PC-3 (cell line): ENCODE measurements at regions not wholly inside any gene's neighbourhood (a gene's known extent, or its start where the extent isn't known, plus 50 kb on each side); places are given as distances from the start of the nearest gene placed in this dataset.

Experiments used
- ATAC-seq: fragments of 200-7000 bp; cut with Tn5 transposase; 2 replicates; pipeline ENCODE4 v1.9.1; 2020; ENCODE audit warnings: mild to moderate bottlenecking, moderate library complexity
- BruUV-seq: library from RNA; stranded (reverse); fragments of 400-500 nt; replicated peaks from 2 replicates; lab custom pipeline; 2021; lab: Mats Ljungman, UMichigan
- CTCF ChIA-PET: fragments of 300-600 bp; sonication (Branson Sonifier 250); formaldehyde crosslinking; loops from one replicate; lab custom pipeline; 2022; ENCODE audit warnings: antibody characterized with exemption; lab: Charles Lee
- POLR2A ChIA-PET: fragments of 300-600 bp; sonication (Branson Sonifier 250); formaldehyde crosslinking; loops from one replicate; lab custom pipeline; 2022; ENCODE audit warnings: antibody characterized with exemption; ENCODE audit not compliant: unreplicated experiment; lab: Charles Lee
- DNase-seq: peaks from one replicate; pipeline ENCODE4 v3.0.0-alpha.2; 2015
- H2AFZ ChIP-seq: fragments of 300-600 bp; sonication (generic); 2 replicates; pipeline ENCODE4 v1.6.0; 2016; ENCODE audit warnings: antibody characterized with exemption, low read length
- H3F3A ChIP-seq: fragments of 300-600 bp; sonication (generic); one replicate; pipeline ENCODE4 v1.6.0; 2017; ENCODE audit warnings: antibody characterized with exemption, low read length, control low read depth, mild to moderate bottlenecking; ENCODE audit not compliant: unreplicated experiment
- H3K27ac ChIP-seq: fragments of 300-600 bp; sonication (generic); 2 replicates; pipeline ENCODE4 v1.5.1; 2016; ENCODE audit warnings: mild to moderate bottlenecking, low read length
- H3K27me3 ChIP-seq: fragments of 300-600 bp; sonication (generic); 2 replicates; pipeline ENCODE4 v1.6.1; 2016; ENCODE audit warnings: low read length, mixed read lengths
- H3K36me3 ChIP-seq: fragments of 300-600 bp; sonication (generic); 2 replicates; pipeline ENCODE4 v1.6.1; 2016; ENCODE audit warnings: low read depth, mixed run types, low read length, mixed read lengths
- H3K4me1 ChIP-seq: fragments of 300-600 bp; sonication (generic); 2 replicates; pipeline ENCODE4 v1.5.1; 2016; ENCODE audit warnings: low read length; ENCODE audit not compliant: insufficient read depth
- H3K4me2 ChIP-seq: fragments of 300-600 bp; sonication (generic); 2 replicates; pipeline ENCODE4 v1.6.0; 2016; ENCODE audit warnings: low read length
- H3K4me3 ChIP-seq: fragments of 300-600 bp; sonication (generic); 2 replicates; pipeline ENCODE4 v1.5.1; 2016; ENCODE audit warnings: mild to moderate bottlenecking, low read length, mixed read lengths
- H3K79me2 ChIP-seq: fragments of 300-600 bp; sonication (generic); 2 replicates; pipeline ENCODE4 v1.6.1; 2017; ENCODE audit warnings: low read length, mixed read lengths
- H3K9ac ChIP-seq: fragments of 300-600 bp; sonication (generic); 2 replicates; pipeline ENCODE4 v1.6.0; 2016; ENCODE audit warnings: mild to moderate bottlenecking, low read length
- H3K9me2 ChIP-seq: fragments of 300-600 bp; sonication (generic); replicated peaks from 2 replicates; pipeline ENCODE4 v1.6.1; 2016; ENCODE audit warnings: mixed run types, low read length, mixed read lengths
- H3K9me3 ChIP-seq: fragments of 300-600 bp; sonication (generic); 2 replicates; pipeline ENCODE4 v1.6.1; 2016; ENCODE audit warnings: low read length, mixed read lengths
- H4K20me1 ChIP-seq: fragments of 300-600 bp; sonication (generic); 2 replicates; pipeline ENCODE4 v1.6.1; 2016; ENCODE audit warnings: low read length, mixed read lengths
- CTCF ChIP-seq: fragments of 300-600 bp; sonication (generic); conservative IDR thresholded peaks from 2 replicates; pipeline ENCODE4 v1.5.1; 2017; ENCODE audit warnings: antibody characterized with exemption, low read depth, mild to moderate bottlenecking, low read length
- EZH2 ChIP-seq: fragments of 300-600 bp; sonication (generic); IDR thresholded peaks from one replicate; pipeline ENCODE4 v1.6.1; 2017; ENCODE audit warnings: antibody characterized with exemption, mild to moderate bottlenecking, low read length; ENCODE audit not compliant: unreplicated experiment
- EZH2phosphoT487 ChIP-seq: fragments of 300-600 bp; sonication (generic); IDR thresholded peaks from 2 replicates; pipeline ENCODE4 v1.6.1; 2018; ENCODE audit warnings: mild to moderate bottlenecking, antibody characterized with exemption, low read length, borderline replicate concordance
- intact Hi-C: fragments of 100-400 bp; cut with micrococcal nuclease; formaldehyde crosslinking; loops from 2 replicates; pipeline ENCODE4 v1.9.0; 2023

- ATAC-seq, result peak; percentile 48
- CTCF ChIA-PET, result no interaction called here
- no peak for TF ChIP-seq CTCF
- no peak for TF ChIP-seq EZH2
- no peak for TF ChIP-seq EZH2phosphoT487
These were observed 180.5 kb downstream of the PIK3R1 start for GRCh38 chr5:68395926-68396511.

GRCh38 chr5:68396722-68397121 is 181.2 kb downstream of the PIK3R1 start:
- ChIA-PET CTCF (no interaction called here), POLR2A (no interaction called here)
- no peak overlapping the region for H3K9ac ChIP-seq
- H3K4me2 ChIP-seq, result no peak overlapping the region
- H3K4me3 ChIP-seq, result no peak overlapping the region
- H3K9me3 ChIP-seq, result no peaks in the 10 kb centered on the region
- no peak overlapping the region for H3K27ac ChIP-seq
- TF ChIP-seq CTCF, result no peak
- no peak for TF ChIP-seq EZH2
- TF ChIP-seq EZH2phosphoT487, result no peak
- H3F3A ChIP-seq, result no peaks in the 10 kb centered on the region
- no peaks in the 10 kb centered on the region for H3K9me2 ChIP-seq
- no peaks in the 10 kb centered on the region for H3K36me3 ChIP-seq
- H3K4me1 ChIP-seq, result peaks cover 5% of the 10 kb centered on the region; the same call in 1 of the 2 replicates
- H4K20me1 ChIP-seq, result no peaks in the 10 kb centered on the region
- no peak for DNase-seq
- intact Hi-C loops, result no loop called here
- BruUV-seq, result no TSS peak
- H2AFZ ChIP-seq, result no peak overlapping the region
- H3K27me3 ChIP-seq, result no peaks in the 10 kb centered on the region
- H3K79me2 ChIP-seq, result no peaks in the 10 kb centered on the region
- peak; percentile 18; the same call in 1 of the 2 replicates for ATAC-seq

More at GRCh38 chr5:68395926-68396511, 180.5 kb downstream of the PIK3R1 start:
- Histone ChIP-seq H3K4me3 (no peak overlapping the region), H3K36me3 (no peaks in the 10 kb centered on the region), H4K20me1 (no peaks in the 10 kb centered on the region), H3K4me1 (peaks cover 5% of the 10 kb centered on the region; the same call in 1 of the 2 replicates), H3K27me3 (no peaks in the 10 kb centered on the region), H3K9me2 (no peaks in the 10 kb centered on the region), H3K79me2 (no peaks in the 10 kb centered on the region), H2AFZ (no peak overlapping the region), H3K27ac (no peak overlapping the region), H3K9me3 (no peaks in the 10 kb centered on the region), H3K4me2 (no peak overlapping the region), H3K9ac (no peak overlapping the region), H3F3A (no peaks in the 10 kb centered on the region)
- POLR2A ChIA-PET, result no interaction called here
- DNase-seq, result peak; percentile 12
- intact Hi-C loops, result no loop called here
- no TSS peak for BruUV-seq

GRCh38 chr5:68398146-68398812 is 182.7 kb downstream of the PIK3R1 start:
- Histone ChIP-seq H3F3A (no peaks in the 10 kb centered on the region), H3K36me3 (no peaks in the 10 kb centered on the region), H3K79me2 (no peaks in the 10 kb centered on the region), H2AFZ (no peak overlapping the region), H3K27me3 (no peaks in the 10 kb centered on the region), H3K9me3 (no peaks in the 10 kb centered on the region), H3K4me2 (no peak overlapping the region), H3K4me1 (peaks cover 5% of the 10 kb centered on the region; the same call in 1 of the 2 replicates), H4K20me1 (no peaks in the 10 kb centered on the region), H3K9me2 (no peaks in the 10 kb centered on the region), H3K9ac (no peak overlapping the region), H3K27ac (no peak overlapping the region), H3K4me3 (no peak overlapping the region)
- TF ChIP-seq EZH2phosphoT487 (no peak), CTCF (no peak), EZH2 (no peak)
- CTCF ChIA-PET, result no interaction called here
- BruUV-seq, result no TSS peak
- ATAC-seq (no peak), DNase-seq (no peak)
- POLR2A ChIA-PET, result no interaction called here
- intact Hi-C loops, result no loop called here
